Mesenchymal stem cell (in vitro differentiated cells and primary cell): ENCODE measurements at regions not wholly inside any gene's neighbourhood (a gene's known extent, or its start where the extent isn't known, plus 50 kb on each side); places are given as distances from the start of the nearest gene placed in this dataset.

Experiments
- DNase-seq: peaks from one replicate; pipeline ENCODE4 v3.0.0-alpha.2; 2013
- H2AFZ ChIP-seq: one replicate; pipeline ENCODE4 v1.6.1; 2013; ENCODE audit warnings: low read depth, mild to moderate bottlenecking, control low read depth, inconsistent platforms, low read length, moderate library complexity
- H2AK5ac ChIP-seq: 2 replicates; pipeline ENCODE4 v1.6.1; 2013; ENCODE audit warnings: low read length, moderate library complexity, mild to moderate bottlenecking, inconsistent platforms; ENCODE audit not compliant: severe bottlenecking
- H2BK120ac ChIP-seq: one replicate; pipeline ENCODE4 v1.6.1; 2013; ENCODE audit warnings: low read depth, mild to moderate bottlenecking, inconsistent platforms, low read length, moderate library complexity
- H2BK12ac ChIP-seq, 2 experiments: one replicate each; pipeline ENCODE4 v1.6.1; 2013; ENCODE audit warnings: inconsistent platforms in 2 of 2, low read length in 2 of 2, mild to moderate bottlenecking in 2 of 2, moderate library complexity in 2 of 2, control low read depth in 1 of 2
- H2BK15ac ChIP-seq: one replicate; pipeline ENCODE4 v1.6.1; 2013; ENCODE audit warnings: mild to moderate bottlenecking, low read depth, inconsistent platforms; ENCODE audit not compliant: poor library complexity, severe bottlenecking
- H2BK5ac ChIP-seq: 2 replicates; pipeline ENCODE4 v1.6.1; 2013; ENCODE audit warnings: low read depth, mild to moderate bottlenecking, low read length, control low read depth, inconsistent platforms; ENCODE audit not compliant: poor library complexity, severe bottlenecking
- H3K14ac ChIP-seq, 2 experiments: one replicate each; pipeline ENCODE4 v1.6.1; 2013; ENCODE audit warnings: inconsistent platforms in 2 of 2, low read length in 2 of 2, control low read depth in 1 of 2, mild to moderate bottlenecking in 1 of 2, moderate library complexity in 1 of 2
- H3K18ac ChIP-seq, 2 experiments: one replicate each; pipeline ENCODE4 v1.6.1; 2013; ENCODE audit warnings: inconsistent platforms in 2 of 2, low read length in 2 of 2, control low read depth in 1 of 2, low read depth in 1 of 2, mild to moderate bottlenecking in 1 of 2
- H3K23ac ChIP-seq, 2 experiments: one replicate each; pipeline ENCODE4 v1.6.1; 2013; ENCODE audit warnings: inconsistent platforms in 2 of 2, low read length in 2 of 2, mild to moderate bottlenecking in 2 of 2, moderate library complexity in 2 of 2, control low read depth in 1 of 2
- H3K27ac ChIP-seq: 2 replicates; pipeline ENCODE4 v1.5.1; 2013; ENCODE audit warnings: mild to moderate bottlenecking, moderate library complexity, low read length, control low read depth, inconsistent platforms; ENCODE audit not compliant: poor library complexity, severe bottlenecking
- H3K27me3 ChIP-seq, 2 experiments: 2 replicates each; pipeline versions ENCODE4 v1.6.1 to v1.7.0; 2013; ENCODE audit warnings: low read length in 2 of 2, mild to moderate bottlenecking in 2 of 2, moderate library complexity in 2 of 2, control low read depth in 1 of 2, inconsistent platforms in 1 of 2; ENCODE audit not compliant: control insufficient read depth in 1 of 2, insufficient read depth in 1 of 2
- H3K36me3 ChIP-seq, 2 experiments: 2 replicates each; pipeline versions ENCODE4 v1.6.1 to v1.7.0; 2013; ENCODE audit warnings: low read length in 2 of 2, control low read depth in 1 of 2, inconsistent platforms in 1 of 2, low read depth in 1 of 2, mild to moderate bottlenecking in 1 of 2; ENCODE audit not compliant: insufficient read depth in 2 of 2, control insufficient read depth in 1 of 2
- H3K4ac ChIP-seq, 2 experiments: one replicate each; pipeline ENCODE4 v1.6.1; 2013; ENCODE audit warnings: inconsistent platforms in 2 of 2, low read length in 2 of 2, mild to moderate bottlenecking in 2 of 2, moderate library complexity in 2 of 2, control low read depth in 1 of 2, low read depth in 1 of 2
- H3K4me1 ChIP-seq: 2 replicates; pipeline ENCODE4 v1.6.1; 2013; ENCODE audit warnings: low read depth, low read length, control low read depth; ENCODE audit not compliant: control insufficient read depth, insufficient read depth
- H3K4me2 ChIP-seq: 2 replicates; pipeline ENCODE4 v1.6.1; 2013; ENCODE audit warnings: low read length, mild to moderate bottlenecking, inconsistent platforms; ENCODE audit not compliant: poor library complexity, severe bottlenecking
- H3K4me3 ChIP-seq, 2 experiments: 2 replicates each; pipeline versions ENCODE4 v1.5.1 to v1.7.0; 2013; ENCODE audit warnings: low read length in 2 of 2, mild to moderate bottlenecking in 2 of 2, control low read depth in 1 of 2, low read depth in 1 of 2; ENCODE audit not compliant: insufficient read depth in 1 of 2
- H3K79me1 ChIP-seq: replicated peaks from 2 replicates; pipeline ENCODE4 v1.6.1; 2013; ENCODE audit warnings: mild to moderate bottlenecking, control low read depth, low read length, inconsistent platforms; ENCODE audit not compliant: poor library complexity, severe bottlenecking
- H3K9ac ChIP-seq: 2 replicates; pipeline ENCODE4 v1.7.0; 2013; ENCODE audit warnings: mild to moderate bottlenecking, low read length, moderate library complexity
- H3K9me3 ChIP-seq: 2 replicates; pipeline ENCODE4 v1.7.0; 2013; ENCODE audit warnings: mild to moderate bottlenecking, low read length; ENCODE audit not compliant: control insufficient read depth
- H4K8ac ChIP-seq: one replicate; pipeline ENCODE4 v1.6.1; 2013; ENCODE audit warnings: inconsistent platforms, mild to moderate bottlenecking, low read length, moderate library complexity
- H4K91ac ChIP-seq: one replicate; pipeline ENCODE4 v1.6.1; 2013; ENCODE audit warnings: mild to moderate bottlenecking, low read length, inconsistent platforms
- WGBS: methylation state at CpG from one replicate; pipeline ENCODE4 v1.1.7; 2013; ENCODE audit warnings: mixed read lengths; 5-methylcytosine and 5-hydroxymethylcytosine counted together

DNA sequence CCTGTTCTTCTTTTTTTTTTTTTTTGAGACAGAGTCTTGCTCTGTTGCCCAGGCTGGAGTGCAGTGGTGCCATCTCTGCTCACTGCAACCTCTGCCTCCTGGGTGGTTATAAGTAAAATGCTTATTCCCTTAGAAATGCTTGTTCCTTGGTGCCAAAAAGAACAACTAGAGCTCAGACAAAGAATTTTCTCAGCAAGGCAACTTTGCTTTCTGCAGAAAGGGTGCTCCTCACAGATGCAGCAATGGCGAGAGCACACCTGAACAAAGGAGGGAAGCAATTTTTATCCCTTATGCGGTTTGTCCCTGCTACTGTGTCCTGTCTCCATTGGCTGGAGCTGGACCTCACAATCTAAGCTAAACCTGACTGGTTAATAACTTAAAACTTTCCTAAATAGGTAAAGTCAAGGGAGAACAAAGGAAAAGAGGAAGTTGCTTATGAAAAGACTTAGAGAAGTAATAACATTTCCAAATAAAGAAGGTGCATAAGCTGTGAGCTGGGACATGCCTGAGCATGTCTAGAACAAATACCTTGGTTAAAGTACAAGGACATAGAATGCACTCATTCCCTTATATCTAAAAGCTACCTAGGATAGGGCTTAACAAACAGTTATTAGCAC, 90.0 kb upstream of the PRR5 start:
- H2AK5ac ChIP-seq: no peak overlapping the region
- H2BK120ac ChIP-seq: no peak overlapping the region
- H3K4me3 ChIP-seq: no peak overlapping the region
- H3K4ac ChIP-seq: no peak overlapping the region
- peaks cover 30% of the 10 kb centered on the region for H3K9me3 ChIP-seq
- no peak overlapping the region for H4K91ac ChIP-seq
- H3K4me2 ChIP-seq: no peak overlapping the region
- no peak overlapping the region for H4K8ac ChIP-seq
- no peak overlapping the region for H3K9ac ChIP-seq
- H3K36me3 ChIP-seq: no peaks in the 10 kb centered on the region
- H3K14ac ChIP-seq: no peak overlapping the region
- H3K79me1 ChIP-seq: no peaks in the 10 kb centered on the region
- H2BK15ac ChIP-seq: no peak overlapping the region
- 95% methylated on average over 2 of the region's 2 CpGs for WGBS
- peaks cover 10 to 19% of the 10 kb centered on the region in 2 experiments for H3K27me3 ChIP-seq
- no peak overlapping the region for H3K27ac ChIP-seq
- H2BK12ac ChIP-seq: no peak overlapping the region
- H3K18ac ChIP-seq: no peak overlapping the region
- no peak overlapping the region for H2AFZ ChIP-seq
- no peak for DNase-seq
- no peak overlapping the region for H2BK5ac ChIP-seq
- H3K4me1 ChIP-seq: peaks cover under 1% of the 10 kb centered on the region
- H3K23ac ChIP-seq: no peak overlapping the region

DNA sequence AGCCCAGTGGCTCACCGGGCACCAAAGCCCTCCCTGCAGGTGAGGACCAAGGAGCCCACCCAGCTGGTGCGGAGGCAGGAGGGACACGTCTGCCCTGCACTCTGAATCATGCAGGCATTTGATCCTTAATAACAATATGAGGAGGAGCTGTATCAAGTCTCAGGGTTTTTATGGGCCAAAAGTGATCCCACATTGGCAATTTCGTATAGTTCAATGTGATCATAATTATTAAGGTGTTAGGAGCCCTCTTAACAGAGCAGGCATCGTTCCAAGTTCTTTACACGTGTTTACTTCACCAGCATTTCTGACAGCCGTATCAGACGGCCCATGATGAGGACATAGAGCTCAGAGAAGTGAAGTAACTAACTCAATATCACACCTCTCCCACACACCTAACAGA, 91.9 kb upstream of the PRR5 start:
- Histone ChIP-seq H3K27ac (no peak overlapping the region), H3K4me2 (no peak overlapping the region), H3K9ac (no peak overlapping the region), H3K4ac (no peak overlapping the region), H3K14ac (no peak overlapping the region), H4K91ac (no peak overlapping the region), H2AFZ (no peak overlapping the region), H4K8ac (no peak overlapping the region), H2BK12ac (no peak overlapping the region), H2BK5ac (no peak overlapping the region), H3K18ac (no peak overlapping the region), H3K4me3 (no peak overlapping the region), H3K79me1 (no peaks in the 10 kb centered on the region), H3K27me3 (peaks cover 28 to 38% of the 10 kb centered on the region in 2 experiments), H3K4me1 (no peaks in the 10 kb centered on the region), H2BK15ac (no peak overlapping the region), H2AK5ac (no peak overlapping the region), H3K36me3 (no peaks in the 10 kb centered on the region), H3K9me3 (peaks cover 30% of the 10 kb centered on the region), H2BK120ac (no peak overlapping the region), H3K23ac (no peak overlapping the region)
- 85% methylated on average over 8 of the region's 8 CpGs for WGBS
- no peak for DNase-seq

DNA sequence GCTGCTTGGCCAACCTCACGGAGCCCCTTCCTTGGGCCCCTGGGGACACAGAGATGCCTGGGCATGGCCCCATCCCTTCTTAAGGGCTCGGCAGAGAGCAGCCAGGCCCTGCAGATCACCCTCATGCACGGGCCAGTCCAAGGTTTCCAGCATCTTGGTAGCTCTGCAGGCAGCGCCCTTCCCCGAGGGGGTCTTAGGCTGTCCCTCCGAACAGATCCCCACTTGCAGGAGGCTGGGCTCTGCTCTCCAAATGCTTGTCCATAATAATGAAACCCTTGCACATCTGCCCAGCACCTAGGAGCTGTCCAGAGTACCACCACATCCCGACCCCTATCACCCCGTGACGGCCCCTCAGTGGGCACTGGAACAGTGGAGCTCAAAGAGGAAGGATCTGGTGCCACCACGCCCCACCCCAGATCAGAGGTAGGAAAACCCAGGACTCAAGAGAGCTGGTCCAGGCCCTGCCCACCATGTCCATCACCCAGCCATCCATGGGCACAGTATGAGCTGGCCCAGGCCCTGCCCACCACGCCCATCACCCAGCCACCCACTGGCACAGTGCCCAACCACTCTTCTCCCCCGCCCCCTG, 92.5 kb upstream of the PRR5 start:
- no peak overlapping the region for H3K4ac ChIP-seq
- H3K9me3 ChIP-seq: peaks cover 30% of the 10 kb centered on the region
- peak overlapping the region in 1 of 2 experiments; percentile 21 for H3K14ac ChIP-seq
- no peak overlapping the region for H3K9ac ChIP-seq
- no peaks in the 10 kb centered on the region for H3K79me1 ChIP-seq
- H3K27ac ChIP-seq: no peak overlapping the region
- no peak overlapping the region for H3K18ac ChIP-seq
- H4K91ac ChIP-seq: no peak overlapping the region
- WGBS: 76% methylated on average over 12 of the region's 12 CpGs
- H2BK5ac ChIP-seq: no peak overlapping the region
- no peak overlapping the region for H2AK5ac ChIP-seq
- H3K4me1 ChIP-seq: no peaks in the 10 kb centered on the region
- no peak overlapping the region for H3K4me2 ChIP-seq
- H3K23ac ChIP-seq: no peak overlapping the region
- peaks cover 32 to 44% of the 10 kb centered on the region in 2 experiments for H3K27me3 ChIP-seq
- no peak overlapping the region for H4K8ac ChIP-seq
- DNase-seq: no peak
- no peak overlapping the region for H2BK12ac ChIP-seq
- no peak overlapping the region for H3K4me3 ChIP-seq
- H3K36me3 ChIP-seq: no peaks in the 10 kb centered on the region
- no peak overlapping the region for H2BK120ac ChIP-seq
- H2AFZ ChIP-seq: no peak overlapping the region
- H2BK15ac ChIP-seq: no peak overlapping the region

DNA sequence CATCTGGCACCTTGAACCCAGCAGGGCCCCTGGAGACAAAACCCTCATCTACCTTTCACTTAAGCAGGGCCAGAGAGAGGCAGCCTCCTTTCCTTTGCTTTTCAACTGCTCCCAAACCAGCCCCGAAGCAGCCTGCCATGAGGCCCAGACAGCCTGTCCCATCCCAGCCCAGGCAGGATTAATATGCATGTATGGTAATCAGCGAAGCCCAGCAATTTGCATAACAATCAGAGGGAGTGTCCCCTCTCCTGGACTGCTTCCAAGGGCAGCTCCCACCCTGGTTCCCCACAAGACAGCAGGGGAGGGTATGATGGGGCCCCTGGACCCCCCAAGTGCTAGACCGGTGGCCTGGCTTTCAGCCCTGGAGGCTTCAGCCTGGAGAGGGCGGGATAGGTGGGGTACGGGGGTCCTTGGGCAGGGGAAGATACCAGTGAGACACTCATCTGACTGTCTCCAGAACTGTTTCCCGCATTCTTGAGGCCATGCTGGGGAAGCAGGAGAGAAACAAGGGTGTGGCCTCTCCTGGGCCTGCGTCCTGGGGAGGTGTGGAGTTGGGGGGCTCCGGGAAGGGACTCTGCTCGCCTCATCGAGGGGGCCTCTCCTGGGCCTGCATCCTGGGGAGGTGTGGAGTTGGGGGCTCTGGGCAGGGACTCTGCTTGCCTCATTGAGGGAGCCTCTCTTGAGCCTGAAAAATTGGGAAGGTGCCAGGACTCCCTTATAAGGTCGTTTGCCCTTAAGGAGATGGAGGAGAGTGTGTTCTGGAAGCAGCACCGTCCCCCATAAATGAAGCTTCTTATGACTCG, 93.2 kb upstream of the PRR5 start:
- Histone ChIP-seq H3K4me1 (no peaks in the 10 kb centered on the region), H3K9ac (no peak overlapping the region), H3K36me3 (no peaks in the 10 kb centered on the region), H2AFZ (no peak overlapping the region), H2BK120ac (no peak overlapping the region), H2BK5ac (no peak overlapping the region), H3K27ac (no peak overlapping the region), H3K23ac (no peak overlapping the region), H2BK15ac (no peak overlapping the region), H3K79me1 (no peaks in the 10 kb centered on the region), H4K91ac (no peak overlapping the region), H3K4ac (no peak overlapping the region), H2BK12ac (no peak overlapping the region), H3K9me3 (peaks cover 25% of the 10 kb centered on the region), H3K4me3 (no peak overlapping the region), H4K8ac (no peak overlapping the region), H3K18ac (no peak overlapping the region), H3K14ac (no peak overlapping the region), H3K27me3 (peaks cover 32 to 47% of the 10 kb centered on the region in 2 experiments), H3K4me2 (no peak overlapping the region), H2AK5ac (no peak overlapping the region)
- no peak for DNase-seq
- WGBS: 75% methylated on average over 13 of the region's 13 CpGs
